ENCODE measurements at regions not wholly inside any gene's neighbourhood (a gene's known extent, or its start where the extent isn't known, plus 50 kb on each side); places are given as distances from the start of the nearest gene placed in this dataset.

DNA sequence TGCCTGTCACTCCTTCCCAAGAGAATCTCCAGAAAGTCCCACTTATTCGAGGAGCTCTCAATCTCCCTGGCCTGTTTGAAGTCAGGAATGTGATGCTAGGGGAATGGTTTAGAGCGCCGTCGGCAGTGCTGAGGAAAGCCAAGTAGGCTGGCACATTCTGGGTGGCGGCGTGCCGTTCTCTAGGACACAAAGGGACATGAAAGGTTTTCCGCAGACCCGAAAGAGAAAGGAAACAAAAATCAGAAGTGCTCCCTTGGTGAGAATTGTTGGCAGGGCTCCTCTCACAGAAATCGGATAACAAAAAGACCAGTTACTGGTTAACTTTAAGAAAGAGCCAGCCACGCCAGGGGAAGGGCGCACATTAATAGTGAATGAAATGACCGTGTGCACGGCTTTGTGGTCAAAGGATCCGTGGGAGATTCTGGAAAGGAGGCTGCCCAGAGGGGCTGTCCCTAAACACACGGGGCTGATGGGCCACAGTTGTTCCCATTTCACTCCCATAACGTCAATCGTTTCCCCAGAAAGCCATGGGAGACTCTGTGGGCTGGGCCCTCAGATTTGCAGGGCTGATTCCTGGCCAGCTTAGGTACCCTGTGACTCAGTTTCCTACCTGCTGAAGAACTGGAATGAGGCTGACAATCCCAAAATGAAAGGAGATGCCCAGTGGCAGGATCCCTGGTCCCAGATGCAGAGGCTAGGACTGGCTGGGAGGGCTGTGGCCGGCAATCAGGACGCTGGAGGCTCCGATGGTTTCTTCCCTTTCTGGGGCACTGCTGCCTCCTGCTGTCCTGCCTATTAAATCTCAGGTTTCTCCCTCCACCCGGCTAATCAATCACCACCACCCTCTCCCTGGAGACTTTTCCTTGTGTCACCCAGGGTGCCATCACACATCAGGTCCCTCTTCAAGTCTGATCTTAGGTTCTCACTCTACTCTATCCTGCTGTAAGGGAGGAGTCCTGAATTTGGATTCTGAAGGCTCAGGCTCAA, 82.3 kb downstream of the RCN1 start:
- no peak overlapping the region for H3K9ac ChIP-seq
- no peak overlapping the region for H3K27ac ChIP-seq (ENCODE audit: low read depth in 2 of 2, low read length in 1 of 2)
- peaks cover 9% of the 10 kb centered on the region; the same call in 1 of the 2 replicates for H3K27me3 ChIP-seq (ENCODE audit: insufficient read depth)
- TF ChIP-seq NFIC (IDR thresholded peaks at IDR 0.05; ENCODE audit: borderline replicate concordance): no peak
- TF ChIP-seq NRF1 (IDR thresholded peaks at IDR 0.05; ENCODE audit: low read depth, low read length): no peak
- no peak for TF ChIP-seq GABPA (IDR thresholded peaks at IDR 0.05; ENCODE audit: low read depth)
- peak; percentile 73 for TF ChIP-seq RAD21 (IDR thresholded peaks at IDR 0.05; ENCODE audit: low read length)
- TF ChIP-seq CHD2 (IDR thresholded peaks at IDR 0.05; ENCODE audit: low read length, partially characterized antibody): no peak
- TF ChIP-seq RXRA (IDR thresholded peaks at IDR 0.05; ENCODE audit: borderline replicate concordance, low read depth): no peak
- peak; percentile 70 for TF ChIP-seq SMC3 (IDR thresholded peaks at IDR 0.05; ENCODE audit: low read depth, low read length)
- TF ChIP-seq, protein P1, sequence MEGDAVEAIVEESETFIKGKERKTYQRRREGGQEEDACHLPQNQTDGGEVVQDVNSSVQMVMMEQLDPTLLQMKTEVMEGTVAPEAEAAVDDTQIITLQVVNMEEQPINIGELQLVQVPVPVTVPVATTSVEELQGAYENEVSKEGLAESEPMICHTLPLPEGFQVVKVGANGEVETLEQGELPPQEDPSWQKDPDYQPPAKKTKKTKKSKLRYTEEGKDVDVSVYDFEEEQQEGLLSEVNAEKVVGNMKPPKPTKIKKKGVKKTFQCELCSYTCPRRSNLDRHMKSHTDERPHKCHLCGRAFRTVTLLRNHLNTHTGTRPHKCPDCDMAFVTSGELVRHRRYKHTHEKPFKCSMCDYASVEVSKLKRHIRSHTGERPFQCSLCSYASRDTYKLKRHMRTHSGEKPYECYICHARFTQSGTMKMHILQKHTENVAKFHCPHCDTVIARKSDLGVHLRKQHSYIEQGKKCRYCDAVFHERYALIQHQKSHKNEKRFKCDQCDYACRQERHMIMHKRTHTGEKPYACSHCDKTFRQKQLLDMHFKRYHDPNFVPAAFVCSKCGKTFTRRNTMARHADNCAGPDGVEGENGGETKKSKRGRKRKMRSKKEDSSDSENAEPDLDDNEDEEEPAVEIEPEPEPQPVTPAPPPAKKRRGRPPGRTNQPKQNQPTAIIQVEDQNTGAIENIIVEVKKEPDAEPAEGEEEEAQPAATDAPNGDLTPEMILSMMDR (IDR thresholded peaks at IDR 0.05): peak; percentile 74
- TF ChIP-seq, protein P2, sequence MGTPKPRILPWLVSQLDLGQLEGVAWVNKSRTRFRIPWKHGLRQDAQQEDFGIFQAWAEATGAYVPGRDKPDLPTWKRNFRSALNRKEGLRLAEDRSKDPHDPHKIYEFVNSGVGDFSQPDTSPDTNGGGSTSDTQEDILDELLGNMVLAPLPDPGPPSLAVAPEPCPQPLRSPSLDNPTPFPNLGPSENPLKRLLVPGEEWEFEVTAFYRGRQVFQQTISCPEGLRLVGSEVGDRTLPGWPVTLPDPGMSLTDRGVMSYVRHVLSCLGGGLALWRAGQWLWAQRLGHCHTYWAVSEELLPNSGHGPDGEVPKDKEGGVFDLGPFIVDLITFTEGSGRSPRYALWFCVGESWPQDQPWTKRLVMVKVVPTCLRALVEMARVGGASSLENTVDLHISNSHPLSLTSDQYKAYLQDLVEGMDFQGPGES (IDR thresholded peaks at IDR 0.05; ENCODE audit: low read depth, low read length): no peak
- no peak for TF ChIP-seq ELF1 (IDR thresholded peaks at IDR 0.05)
- no peak for TF ChIP-seq MEF2A (IDR thresholded peaks at IDR 0.05; ENCODE audit: borderline replicate concordance, low read depth)
- TF ChIP-seq, protein P3, sequence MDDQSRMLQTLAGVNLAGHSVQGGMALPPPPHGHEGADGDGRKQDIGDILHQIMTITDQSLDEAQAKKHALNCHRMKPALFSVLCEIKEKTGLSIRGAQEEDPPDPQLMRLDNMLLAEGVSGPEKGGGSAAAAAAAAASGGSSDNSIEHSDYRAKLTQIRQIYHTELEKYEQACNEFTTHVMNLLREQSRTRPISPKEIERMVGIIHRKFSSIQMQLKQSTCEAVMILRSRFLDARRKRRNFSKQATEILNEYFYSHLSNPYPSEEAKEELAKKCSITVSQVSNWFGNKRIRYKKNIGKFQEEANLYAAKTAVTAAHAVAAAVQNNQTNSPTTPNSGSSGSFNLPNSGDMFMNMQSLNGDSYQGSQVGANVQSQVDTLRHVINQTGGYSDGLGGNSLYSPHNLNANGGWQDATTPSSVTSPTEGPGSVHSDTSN (IDR thresholded peaks at IDR 0.05): peak; percentile 27; the same call in 1 of the 2 replicates
- no peak overlapping the region; a peak in 1 of 4 replicates for H3K4me3 ChIP-seq (ENCODE audit: low read depth in 2 of 2, low read length in 1 of 2)
- no peaks in the 10 kb centered on the region for H3K9me3 ChIP-seq
- no peaks in the 10 kb centered on the region for H3K9me2 ChIP-seq
- H4K20me1 ChIP-seq (ENCODE audit: insufficient read depth): no peaks in the 10 kb centered on the region
- H3K36me3 ChIP-seq (replicated peaks in 1 of 2; ENCODE audit: control insufficient read depth in 1 of 2, insufficient read depth in 2 of 2, low read length in 1 of 2): no peaks in the 10 kb centered on the region
- DNase-seq: peak; percentile 48
- POLR2A ChIA-PET: no interaction called here
- H3K4me2 ChIP-seq: no peak overlapping the region
- CTCF ChIA-PET: interaction anchor here (0.7 to 4.0 kb wide), 9 partner anchors 9 to 1067 kb away, joined by 3 to 34 read pairs (median 3); no protein-coding TSS in a partner anchor
- 44% methylated on average over 22 of the region's 22 CpGs for WGBS (ENCODE audit: low lambda C conversion rate)
- peaks cover 0 to 4% of the 10 kb centered on the region in 2 experiments; a peak in 1 of 4 replicates for H3K4me1 ChIP-seq (ENCODE audit: control insufficient read depth in 1 of 2, insufficient read depth in 2 of 2, low read depth in 1 of 2, low read length in 1 of 2)
- no peaks in the 10 kb centered on the region for H3F3A ChIP-seq (replicated peaks; ENCODE audit: insufficient read depth)
- no peaks in the 10 kb centered on the region for H3K79me2 ChIP-seq (ENCODE audit: insufficient read depth)
- no peak overlapping the region for H2AFZ ChIP-seq (ENCODE audit: low read depth)

DNA sequence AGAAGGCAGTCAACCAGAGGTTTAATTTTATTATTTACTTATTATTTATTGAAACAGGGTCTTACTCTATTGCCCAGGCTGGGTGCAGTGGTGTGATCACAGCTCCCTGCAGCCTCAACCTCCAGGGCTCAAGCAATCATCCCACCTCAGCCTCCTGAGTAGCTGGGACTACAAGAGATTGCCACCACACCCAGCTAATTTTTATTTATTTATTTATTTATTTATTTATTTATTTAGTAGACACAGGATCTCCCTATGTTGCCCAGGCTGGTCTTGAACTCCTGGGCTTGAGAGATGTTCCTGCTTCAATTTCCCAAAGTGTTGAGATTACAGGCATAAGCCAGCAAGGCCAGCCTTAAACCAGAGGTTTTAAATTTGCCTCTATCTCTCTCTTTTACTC, 83.1 kb downstream of the RCN1 start:
- Histone ChIP-seq H3K27me3 (ENCODE audit: insufficient read depth) (peaks cover 11% of the 10 kb centered on the region; the same call in 1 of the 2 replicates), H2AFZ (ENCODE audit: low read depth) (no peak overlapping the region), H4K20me1 (ENCODE audit: insufficient read depth) (no peaks in the 10 kb centered on the region), H3K4me2 (no peak overlapping the region), H3F3A (replicated peaks; ENCODE audit: insufficient read depth) (no peaks in the 10 kb centered on the region), H3K4me3 (ENCODE audit: low read depth in 2 of 2, low read length in 1 of 2) (no peak overlapping the region), H3K9me3 (no peaks in the 10 kb centered on the region), H3K9ac (no peak overlapping the region), H3K27ac (ENCODE audit: low read depth in 2 of 2, low read length in 1 of 2) (no peak overlapping the region), H3K9me2 (no peaks in the 10 kb centered on the region), H3K4me1 (ENCODE audit: control insufficient read depth in 1 of 2, insufficient read depth in 2 of 2, low read depth in 1 of 2, low read length in 1 of 2) (peaks cover 0 to 4% of the 10 kb centered on the region in 2 experiments; a peak in 1 of 4 replicates), H3K79me2 (ENCODE audit: insufficient read depth) (no peaks in the 10 kb centered on the region), H3K36me3 (replicated peaks in 1 of 2; ENCODE audit: control insufficient read depth in 1 of 2, insufficient read depth in 2 of 2, low read length in 1 of 2) (no peaks in the 10 kb centered on the region)
- no peak for DNase-seq
- ChIA-PET CTCF (interaction anchor here (0.6 to 4.0 kb wide), 7 partner anchors 10 to 1067 kb away, joined by 3 to 34 read pairs (median 3); no protein-coding TSS in a partner anchor), POLR2A (no interaction called here)
- TF ChIP-seq, protein P4, sequence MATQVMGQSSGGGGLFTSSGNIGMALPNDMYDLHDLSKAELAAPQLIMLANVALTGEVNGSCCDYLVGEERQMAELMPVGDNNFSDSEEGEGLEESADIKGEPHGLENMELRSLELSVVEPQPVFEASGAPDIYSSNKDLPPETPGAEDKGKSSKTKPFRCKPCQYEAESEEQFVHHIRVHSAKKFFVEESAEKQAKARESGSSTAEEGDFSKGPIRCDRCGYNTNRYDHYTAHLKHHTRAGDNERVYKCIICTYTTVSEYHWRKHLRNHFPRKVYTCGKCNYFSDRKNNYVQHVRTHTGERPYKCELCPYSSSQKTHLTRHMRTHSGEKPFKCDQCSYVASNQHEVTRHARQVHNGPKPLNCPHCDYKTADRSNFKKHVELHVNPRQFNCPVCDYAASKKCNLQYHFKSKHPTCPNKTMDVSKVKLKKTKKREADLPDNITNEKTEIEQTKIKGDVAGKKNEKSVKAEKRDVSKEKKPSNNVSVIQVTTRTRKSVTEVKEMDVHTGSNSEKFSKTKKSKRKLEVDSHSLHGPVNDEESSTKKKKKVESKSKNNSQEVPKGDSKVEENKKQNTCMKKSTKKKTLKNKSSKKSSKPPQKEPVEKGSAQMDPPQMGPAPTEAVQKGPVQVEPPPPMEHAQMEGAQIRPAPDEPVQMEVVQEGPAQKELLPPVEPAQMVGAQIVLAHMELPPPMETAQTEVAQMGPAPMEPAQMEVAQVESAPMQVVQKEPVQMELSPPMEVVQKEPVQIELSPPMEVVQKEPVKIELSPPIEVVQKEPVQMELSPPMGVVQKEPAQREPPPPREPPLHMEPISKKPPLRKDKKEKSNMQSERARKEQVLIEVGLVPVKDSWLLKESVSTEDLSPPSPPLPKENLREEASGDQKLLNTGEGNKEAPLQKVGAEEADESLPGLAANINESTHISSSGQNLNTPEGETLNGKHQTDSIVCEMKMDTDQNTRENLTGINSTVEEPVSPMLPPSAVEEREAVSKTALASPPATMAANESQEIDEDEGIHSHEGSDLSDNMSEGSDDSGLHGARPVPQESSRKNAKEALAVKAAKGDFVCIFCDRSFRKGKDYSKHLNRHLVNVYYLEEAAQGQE (IDR thresholded peaks at IDR 0.05; ENCODE audit: low read depth, low read length): no peak
- TF ChIP-seq SMC3 (IDR thresholded peaks at IDR 0.05; ENCODE audit: low read depth, low read length) (no peak), JUND (IDR thresholded peaks at IDR 0.05) (no peak)
- TF ChIP-seq, protein P5, sequence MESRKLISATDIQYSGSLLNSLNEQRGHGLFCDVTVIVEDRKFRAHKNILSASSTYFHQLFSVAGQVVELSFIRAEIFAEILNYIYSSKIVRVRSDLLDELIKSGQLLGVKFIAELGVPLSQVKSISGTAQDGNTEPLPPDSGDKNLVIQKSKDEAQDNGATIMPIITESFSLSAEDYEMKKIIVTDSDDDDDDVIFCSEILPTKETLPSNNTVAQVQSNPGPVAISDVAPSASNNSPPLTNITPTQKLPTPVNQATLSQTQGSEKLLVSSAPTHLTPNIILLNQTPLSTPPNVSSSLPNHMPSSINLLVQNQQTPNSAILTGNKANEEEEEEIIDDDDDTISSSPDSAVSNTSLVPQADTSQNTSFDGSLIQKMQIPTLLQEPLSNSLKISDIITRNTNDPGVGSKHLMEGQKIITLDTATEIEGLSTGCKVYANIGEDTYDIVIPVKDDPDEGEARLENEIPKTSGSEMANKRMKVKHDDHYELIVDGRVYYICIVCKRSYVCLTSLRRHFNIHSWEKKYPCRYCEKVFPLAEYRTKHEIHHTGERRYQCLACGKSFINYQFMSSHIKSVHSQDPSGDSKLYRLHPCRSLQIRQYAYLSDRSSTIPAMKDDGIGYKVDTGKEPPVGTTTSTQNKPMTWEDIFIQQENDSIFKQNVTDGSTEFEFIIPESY (IDR thresholded peaks at IDR 0.05; ENCODE audit: borderline replicate concordance, low read depth): no peak
